ENCODE measurements at regions not wholly inside any gene's neighbourhood (a gene's known extent, or its start where the extent isn't known, plus 50 kb on each side); places are given as distances from the start of the nearest gene placed in this dataset.
"Not testable (repeated sequence)": the region's sequence is repeated elsewhere in the genome, so short reads cannot be mapped to it uniquely, and the experiment has no call there.

GRCh38 chr18:64713284-64713683 is 564.4 kb upstream of the LINC00305 start:
- DNase-seq = no peak

GRCh38 chr18:64712035-64712434 is 563.1 kb upstream of the LINC00305 start:
- DNase-seq = no peak

- no peak for DNase-seq
Measured at GRCh38 chr18:64710105-64710861, 561.4 kb upstream of the LINC00305 start.

- DNase-seq = no peak
Measured at GRCh38 chr18:64707052-64707451, 558.2 kb upstream of the LINC00305 start.

GRCh38 chr18:64699081-64699480 is 550.2 kb upstream of the LINC00305 start:
- DNase-seq = no peak

GRCh38 chr18:64695851-64696553 is 547.1 kb upstream of the LINC00305 start:
- no peak for DNase-seq

GRCh38 chr18:64693766-64694165 is 544.9 kb upstream of the LINC00305 start:
- DNase-seq = no peak

- DNase-seq = no peak
Measured at GRCh38 chr18:64692826-64693225, 543.9 kb upstream of the LINC00305 start.

GRCh38 chr18:64679121-64679520 is 530.2 kb upstream of the LINC00305 start:
- DNase-seq = no peak

- no peak for DNase-seq
Measured at GRCh38 chr18:64678048-64678447, 529.2 kb upstream of the LINC00305 start.

GRCh38 chr18:64674694-64675093 is 525.8 kb upstream of the LINC00305 start:
- no peak for DNase-seq

GRCh38 chr18:64671293-64671692 is 522.4 kb upstream of the LINC00305 start:
- not testable (repeated sequence) for DNase-seq

- no peak for DNase-seq
Measured at GRCh38 chr18:64668461-64668962, 519.6 kb upstream of the LINC00305 start.

GRCh38 chr18:64663086-64663485 is 514.2 kb upstream of the LINC00305 start:
- DNase-seq = no peak

GRCh38 chr18:64659196-64659595 is 510.3 kb upstream of the LINC00305 start:
- DNase-seq = no peak

- DNase-seq = no peak
Measured at GRCh38 chr18:64653068-64653467, 504.2 kb upstream of the LINC00305 start.

- DNase-seq = no peak
Measured at GRCh38 chr18:64650068-64650467, 501.2 kb upstream of the LINC00305 start.

GRCh38 chr18:64645753-64646152 is 496.9 kb upstream of the LINC00305 start:
- no peak for DNase-seq

GRCh38 chr18:64639536-64639935 is 490.6 kb upstream of the LINC00305 start:
- no peak for DNase-seq

GRCh38 chr18:64620971-64621560 is 472.2 kb upstream of the LINC00305 start:
- DNase-seq = no peak

GRCh38 chr18:64618390-64618789 is 469.5 kb upstream of the LINC00305 start:
- DNase-seq = no peak

- no peak for DNase-seq
Measured at GRCh38 chr18:64615021-64615420, 466.1 kb upstream of the LINC00305 start.

GRCh38 chr18:64614446-64614845 is 465.6 kb upstream of the LINC00305 start:
- no peak for DNase-seq

Measured in skin of body (tissue), 1 donor.